Activated CD4-positive, alpha-beta T cell treated with anti-CD3 and anti-CD28 coated beads for 36 hours (primary cell): ENCODE measurements at regions not wholly inside any gene's neighbourhood (a gene's known extent, or its start where the extent isn't known, plus 50 kb on each side); places are given as distances from the start of the nearest gene placed in this dataset.

ENCODE experiments used
- ATAC-seq: fragments of 200-7000 bp; cut with Tn5 transposase; one replicate; pipeline ENCODE4 v1.10.0; 2021; ENCODE audit warnings: mild to moderate bottlenecking, moderate library complexity
- CTCF ChIA-PET: fragments of 350-600 bp; sonication (Branson Sonifier 250); formaldehyde crosslinking; loops from one replicate; lab custom pipeline; 2021; ENCODE audit warnings: antibody characterized with exemption; lab: Charles Lee
- POLR2A ChIA-PET: fragments of 350-600 bp; sonication (Branson Sonifier 250); formaldehyde crosslinking; loops from one replicate; lab custom pipeline; 2021; ENCODE audit warnings: antibody characterized with exemption, inconsistent platforms; lab: Charles Lee
- DNase-seq: peaks from one replicate; pipeline ENCODE4 v3.0.0-alpha.2; 2020
- H3K27ac Mint-ChIP-seq: one replicate; pipeline ENCODE4 v1.8.0; 2021; ENCODE audit warnings: mixed read lengths
- H3K27me3 Mint-ChIP-seq: one replicate; pipeline ENCODE4 v1.8.0; 2021; ENCODE audit warnings: mixed read lengths
- H3K36me3 Mint-ChIP-seq: one replicate; pipeline ENCODE4 v1.8.0; 2021; ENCODE audit warnings: low read depth, mixed read lengths
- H3K4me1 Mint-ChIP-seq: one replicate; pipeline ENCODE4 v1.8.0; 2021; ENCODE audit warnings: mixed read lengths
- H3K4me3 Mint-ChIP-seq: one replicate; pipeline ENCODE4 v1.8.0; 2021; ENCODE audit warnings: mild to moderate bottlenecking, moderate library complexity, mixed read lengths
- H3K9me3 Mint-ChIP-seq: one replicate; pipeline ENCODE4 v1.8.0; 2021; ENCODE audit warnings: low read depth, mixed read lengths
- intact Hi-C, 2 experiments: fragments of 100-400 bp; cut with DNase I in 1 of 2; cut with micrococcal nuclease in 1 of 2; formaldehyde crosslinking; loops; one replicate each; pipeline versions ENCODE4 v1.14.2 to v1.15.1; 2022 to 2024; cut with DNase I, micrococcal nuclease

GRCh38 chr13:22121146-22121739 is 450.4 kb downstream of the FGF9 start:
- intact Hi-C loops: no loop called here

GRCh38 chr13:22126433-22127021 is 455.7 kb downstream of the FGF9 start:
- Mint-ChIP-seq H3K36me3 (peaks cover 1% of the 10 kb centered on the region), H3K27me3 (no peaks in the 10 kb centered on the region), H3K4me1 (peaks cover 32% of the 10 kb centered on the region), H3K27ac (peak overlapping the region; percentile 64), H3K9me3 (peaks cover 9% of the 10 kb centered on the region), H3K4me3 (no peak overlapping the region)
- ChIA-PET POLR2A (no interaction called here), CTCF (interaction anchor here (0.8 kb wide), 1 partner anchor 64 kb away, joined by 3 read pairs; no protein-coding TSS in a partner anchor)
- intact Hi-C loops: loop anchor here in 1 of 2 experiments (1.0 kb wide), 1 partner anchor 52 kb away; no protein-coding TSS in a partner anchor
- peak; percentile 80 for ATAC-seq
- no peak for DNase-seq

More at GRCh38 chr13:22121146-22121739, 450.4 kb downstream of the FGF9 start:
- ATAC-seq (no peak), DNase-seq (no peak)
- no peak overlapping the region for H3K27ac Mint-ChIP-seq
- ChIA-PET POLR2A (no interaction called here), CTCF (interaction anchor here (0.6 kb wide), 1 partner anchor 848 kb away, joined by 3 read pairs; no protein-coding TSS in a partner anchor)
- H3K9me3 Mint-ChIP-seq: peaks cover 3% of the 10 kb centered on the region
- peaks cover 15% of the 10 kb centered on the region for H3K4me1 Mint-ChIP-seq
- no peak overlapping the region for H3K4me3 Mint-ChIP-seq
- H3K27me3 Mint-ChIP-seq: no peaks in the 10 kb centered on the region
- H3K36me3 Mint-ChIP-seq: no peaks in the 10 kb centered on the region

- Mint-ChIP-seq H3K4me1 (peaks cover 32% of the 10 kb centered on the region), H3K4me3 (no peak overlapping the region), H3K36me3 (peaks cover 1% of the 10 kb centered on the region), H3K27me3 (no peaks in the 10 kb centered on the region), H3K27ac (peak overlapping the region; percentile 51), H3K9me3 (peaks cover 9% of the 10 kb centered on the region)
- POLR2A ChIA-PET: no interaction called here
- intact Hi-C loops: no loop called here
- CTCF ChIA-PET: interaction anchor here (0.8 kb wide), 1 partner anchor 65 kb away, joined by 3 read pairs; no protein-coding TSS in a partner anchor
- peak; percentile 27 for ATAC-seq
- no peak for DNase-seq
These were observed 456.6 kb downstream of the FGF9 start for GRCh38 chr13:22127277-22128164.

DNA sequence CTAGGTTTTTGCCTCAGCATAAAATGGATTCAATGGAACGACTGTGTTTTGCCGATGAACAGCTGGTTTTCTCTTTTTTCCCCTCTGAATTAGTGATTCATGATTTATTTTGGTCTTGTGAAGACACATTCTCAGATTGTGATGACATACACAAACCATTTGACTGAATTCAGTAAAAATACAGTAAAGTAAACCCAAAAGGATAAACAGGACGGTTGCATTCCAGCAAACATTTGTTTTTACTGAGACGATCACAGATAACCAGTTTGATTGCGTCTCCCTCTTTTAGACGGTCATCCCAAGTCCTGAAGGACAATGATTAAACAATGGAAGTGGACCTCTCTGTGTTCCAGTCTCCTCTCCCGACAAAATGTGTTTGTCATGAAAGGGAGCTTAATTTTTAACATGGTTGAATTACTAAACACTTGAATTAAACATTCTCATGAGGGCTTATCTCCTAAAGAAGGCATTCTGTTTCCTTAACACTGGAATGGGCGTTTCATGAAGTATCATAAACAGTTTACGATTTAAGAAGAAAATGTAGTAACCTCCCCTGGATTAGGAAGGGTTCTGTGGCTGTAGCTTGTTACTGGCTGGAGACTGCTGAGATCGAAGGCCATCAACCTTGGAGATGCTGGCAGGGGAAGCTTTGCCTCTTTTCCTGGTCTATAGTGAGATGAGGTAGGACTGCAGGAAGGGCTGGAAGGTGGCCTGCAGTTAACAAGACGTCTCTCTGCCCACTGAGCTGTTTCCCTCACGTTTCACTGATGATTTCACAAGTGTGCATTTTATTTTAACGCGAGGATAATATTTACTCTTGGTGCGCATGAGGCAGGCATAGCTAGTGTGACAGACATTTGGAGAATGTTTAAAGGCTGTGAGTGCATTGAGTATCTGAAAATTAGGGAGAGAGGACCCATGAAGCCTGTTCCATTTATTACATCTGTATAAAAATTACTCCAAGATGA is 457.9 kb downstream of the FGF9 start:
- intact Hi-C loops: no loop called here
- POLR2A ChIA-PET: no interaction called here

GRCh38 chr13:22130254-22130653 is 459.4 kb downstream of the FGF9 start:
- ChIA-PET POLR2A (no interaction called here), CTCF (interaction anchor here (0.6 kb wide), 1 partner anchor 10 kb away, joined by 3 read pairs; no protein-coding TSS in a partner anchor)
- H3K36me3 Mint-ChIP-seq: peaks cover 1% of the 10 kb centered on the region

More for the DNA sequence above, 457.9 kb downstream of the FGF9 start:
- Mint-ChIP-seq H3K4me1 (peaks cover 32% of the 10 kb centered on the region), H3K27ac (no peak overlapping the region), H3K9me3 (peaks cover 6% of the 10 kb centered on the region), H3K36me3 (peaks cover 1% of the 10 kb centered on the region), H3K4me3 (no peak overlapping the region), H3K27me3 (no peaks in the 10 kb centered on the region)
- CTCF ChIA-PET: interaction anchor here (0.9 kb wide), 1 partner anchor 10 kb away, joined by 3 read pairs; no protein-coding TSS in a partner anchor
- no peak for ATAC-seq
- no peak for DNase-seq

DNA sequence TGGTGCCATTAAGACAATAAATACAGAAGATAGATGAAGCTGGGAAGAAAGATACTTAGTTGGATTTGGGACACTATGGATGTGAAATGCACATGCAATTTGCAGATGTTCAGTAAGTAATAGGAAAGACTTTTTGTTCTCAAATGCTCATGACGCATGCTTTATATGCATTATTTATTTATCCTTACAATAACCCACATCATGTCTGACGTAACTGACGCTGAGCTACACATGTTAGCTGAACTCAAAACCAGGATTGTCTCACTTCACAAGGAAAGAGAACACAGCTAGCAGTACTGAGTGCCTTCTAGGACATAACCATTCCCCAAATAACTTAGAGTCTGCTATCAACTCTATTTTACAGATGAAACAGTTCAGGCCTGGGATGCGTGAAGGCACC is 463.4 kb downstream of the FGF9 start:
- no peaks in the 10 kb centered on the region for H3K27me3 Mint-ChIP-seq
- POLR2A ChIA-PET: no interaction called here

More at GRCh38 chr13:22130254-22130653, 459.4 kb downstream of the FGF9 start:
- H3K27ac Mint-ChIP-seq: no peak overlapping the region
- H3K9me3 Mint-ChIP-seq: peaks cover 6% of the 10 kb centered on the region
- DNase-seq (no peak), ATAC-seq (no peak)
- H3K27me3 Mint-ChIP-seq: no peaks in the 10 kb centered on the region
- no peak overlapping the region for H3K4me3 Mint-ChIP-seq
- intact Hi-C loops: no loop called here
- peaks cover 28% of the 10 kb centered on the region for H3K4me1 Mint-ChIP-seq

DNA sequence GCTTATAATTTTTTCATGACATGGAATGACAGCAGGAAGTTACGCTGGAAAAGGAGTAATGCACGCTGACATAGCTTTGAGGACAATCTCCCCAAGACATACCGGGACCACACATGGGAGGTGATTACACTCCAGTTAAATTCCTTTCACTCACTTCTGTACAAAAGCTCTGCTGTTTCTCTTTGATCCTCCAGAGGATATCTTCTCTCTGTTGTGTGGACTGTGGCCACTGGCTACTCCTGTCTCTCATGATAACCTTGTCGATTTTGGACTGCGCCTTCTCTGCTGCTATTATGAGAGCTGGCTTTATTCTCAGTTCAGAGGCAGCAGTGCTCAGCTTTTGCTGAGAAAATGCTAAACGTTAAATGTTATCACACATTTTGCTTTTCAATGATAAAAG is 464.6 kb downstream of the FGF9 start:
- no peak overlapping the region for H3K27ac Mint-ChIP-seq
- ATAC-seq: no peak
- no peaks in the 10 kb centered on the region for H3K36me3 Mint-ChIP-seq
- H3K27me3 Mint-ChIP-seq: no peaks in the 10 kb centered on the region
- H3K4me3 Mint-ChIP-seq: no peak overlapping the region
- ChIA-PET POLR2A (no interaction called here), CTCF (interaction anchor here (1.4 kb wide), 1 partner anchor 11 kb away, joined by 3 read pairs; no protein-coding TSS in a partner anchor)
- H3K4me1 Mint-ChIP-seq: peaks cover 8% of the 10 kb centered on the region
- H3K9me3 Mint-ChIP-seq: no peaks in the 10 kb centered on the region
- DNase-seq: no peak
- intact Hi-C loops: no loop called here

More for the DNA sequence above, 463.4 kb downstream of the FGF9 start:
- H3K9me3 Mint-ChIP-seq: no peaks in the 10 kb centered on the region
- H3K4me1 Mint-ChIP-seq: peaks cover 6% of the 10 kb centered on the region
- H3K36me3 Mint-ChIP-seq: peaks cover 1% of the 10 kb centered on the region
- H3K27ac Mint-ChIP-seq: no peak overlapping the region
- intact Hi-C loops: no loop called here
- no peak overlapping the region for H3K4me3 Mint-ChIP-seq
- DNase-seq: no peak
- ATAC-seq: no peak
- CTCF ChIA-PET: interaction anchor here (1.4 kb wide), 1 partner anchor 12 kb away, joined by 3 read pairs; no protein-coding TSS in a partner anchor

DNA sequence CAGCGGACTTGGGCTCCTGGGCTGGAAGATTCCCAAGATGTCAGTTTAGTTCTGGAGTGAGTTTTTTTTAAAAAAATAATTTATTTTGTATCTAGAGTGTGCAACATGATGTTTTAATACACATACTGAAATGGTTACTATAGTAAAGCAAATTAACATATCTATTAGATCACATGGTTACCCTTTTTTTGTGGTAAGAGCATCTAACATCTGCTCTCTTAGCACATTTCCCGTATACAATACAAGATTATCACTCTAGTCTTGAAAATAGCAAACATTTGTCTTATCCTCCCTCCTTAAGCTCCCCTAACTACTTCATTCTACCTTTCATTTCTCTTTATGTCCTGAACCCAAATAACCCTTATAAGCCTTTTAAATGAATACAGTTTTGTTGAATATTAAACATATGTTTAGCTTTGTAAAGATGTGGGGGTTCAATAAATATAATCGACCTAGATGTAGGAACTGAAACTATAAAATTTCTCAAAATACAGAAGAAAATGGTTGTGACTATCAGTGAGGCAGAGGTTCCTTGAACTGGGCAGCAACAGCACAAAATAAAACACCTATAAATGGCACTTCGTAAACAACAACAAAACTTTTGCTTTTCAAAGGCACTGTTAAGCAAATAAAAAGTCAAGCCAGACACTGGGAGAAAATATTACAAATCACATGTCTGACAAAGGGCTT is 466.6 kb downstream of the FGF9 start:
- Mint-ChIP-seq H3K27ac (no peak overlapping the region), H3K4me1 (peaks cover 24% of the 10 kb centered on the region), H3K36me3 (no peaks in the 10 kb centered on the region), H3K27me3 (no peaks in the 10 kb centered on the region), H3K4me3 (no peak overlapping the region), H3K9me3 (no peaks in the 10 kb centered on the region)
- CTCF ChIA-PET: no interaction called here
- intact Hi-C loops: no loop called here
- DNase-seq (no peak), ATAC-seq (no peak)
- POLR2A ChIA-PET: no interaction called here

- H3K36me3 Mint-ChIP-seq: no peaks in the 10 kb centered on the region
These were observed 468.1 kb downstream of the FGF9 start for GRCh38 chr13:22138947-22139346.

DNA sequence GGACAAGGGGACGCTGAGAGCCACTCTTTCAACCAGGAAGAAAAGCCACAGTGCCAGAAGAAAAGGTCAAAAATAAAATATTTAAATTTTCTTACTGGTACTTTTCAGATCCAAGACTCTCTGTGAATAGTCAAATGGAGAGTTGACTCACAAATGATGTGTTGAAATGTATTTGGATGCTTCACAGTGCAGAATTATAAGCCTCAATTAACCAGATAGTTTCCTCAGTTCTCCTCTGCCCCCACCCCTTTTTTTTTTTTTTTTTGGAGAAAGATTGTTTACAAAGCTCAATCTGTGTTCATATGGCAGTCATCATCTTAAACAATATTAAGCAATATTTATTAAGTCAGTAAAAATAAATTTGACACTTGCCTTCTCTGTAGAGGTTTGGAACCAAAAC is 470.8 kb downstream of the FGF9 start:
- Mint-ChIP-seq H3K4me3 (no peak overlapping the region), H3K4me1 (peaks cover 31% of the 10 kb centered on the region), H3K27ac (no peak overlapping the region), H3K27me3 (no peaks in the 10 kb centered on the region), H3K9me3 (peaks cover 1% of the 10 kb centered on the region), H3K36me3 (no peaks in the 10 kb centered on the region)
- ChIA-PET POLR2A (no interaction called here), CTCF (no interaction called here)
- intact Hi-C loops: no loop called here
- peak; percentile 55 for ATAC-seq
- no peak for DNase-seq

More at GRCh38 chr13:22138947-22139346, 468.1 kb downstream of the FGF9 start:
- H3K27me3 Mint-ChIP-seq: no peaks in the 10 kb centered on the region
- no peak for ATAC-seq
- H3K27ac Mint-ChIP-seq: no peak overlapping the region
- intact Hi-C loops: no loop called here
- DNase-seq: no peak
- H3K4me3 Mint-ChIP-seq: no peak overlapping the region
- H3K9me3 Mint-ChIP-seq: peaks cover 1% of the 10 kb centered on the region
- POLR2A ChIA-PET: no interaction called here
- peaks cover 31% of the 10 kb centered on the region for H3K4me1 Mint-ChIP-seq
- CTCF ChIA-PET: interaction anchor here (1.1 kb wide), 1 partner anchor 10 kb away, joined by 3 read pairs; no protein-coding TSS in a partner anchor
